Choroid plexus epithelial cell (primary cell): ENCODE measurements at regions not wholly inside any gene's neighbourhood (a gene's known extent, or its start where the extent isn't known, plus 50 kb on each side); places are given as distances from the start of the nearest gene placed in this dataset.
"Not testable (repeated sequence)": the region's sequence is repeated elsewhere in the genome, so short reads cannot be mapped to it uniquely, and the experiment has no call there.

Source experiments
- DNase-seq: peaks from one replicate; pipeline ENCODE4 v3.0.0-alpha.2; 2010; ENCODE audit warnings: low read depth
- H3K4me3 ChIP-seq: 2 replicates; pipeline ENCODE4 v1.5.1; 2011; ENCODE audit warnings: low read depth, mild to moderate bottlenecking, control low read depth, low read length, moderate library complexity
- CTCF ChIP-seq: conservative IDR thresholded peaks from 2 replicates; pipeline ENCODE4 v1.5.1; 2011; ENCODE audit warnings: low read depth, mild to moderate bottlenecking, control low read depth, inconsistent platforms, low read length, moderate library complexity

- TF ChIP-seq CTCF, result no peak
- no peak for DNase-seq
These were observed 152.3 kb upstream of the LRRN1 start for GRCh38 chr3:3646934-3647333.

GRCh38 chr3:3646103-3646844 lies 153.0 kb upstream of the LRRN1 start:
- H3K4me3 ChIP-seq, DNase-seq: not testable (repeated sequence)

More at GRCh38 chr3:3646934-3647333, 152.3 kb upstream of the LRRN1 start:
- H3K4me3 ChIP-seq, result no peak overlapping the region

GRCh38 chr3:3641877-3642455 lies 157.3 kb upstream of the LRRN1 start:
- DNase-seq, result no peak
- H3K4me3 ChIP-seq, result no peak overlapping the region
- no peak for TF ChIP-seq CTCF

- TF ChIP-seq CTCF, result no peak
- H3K4me3 ChIP-seq, result no peak overlapping the region
- DNase-seq, result no peak
These were observed 160.2 kb upstream of the LRRN1 start for GRCh38 chr3:3639078-3639477.

GRCh38 chr3:3636815-3637214 lies 162.4 kb upstream of the LRRN1 start:
- no peak for TF ChIP-seq CTCF
- no peak overlapping the region for H3K4me3 ChIP-seq
- DNase-seq, result no peak

GRCh38 chr3:3635109-3635508 lies 164.1 kb upstream of the LRRN1 start:
- no peak overlapping the region for H3K4me3 ChIP-seq
- no peak for DNase-seq
- TF ChIP-seq CTCF, result no peak

- no peak for DNase-seq
- TF ChIP-seq CTCF, result no peak
- H3K4me3 ChIP-seq, result no peak overlapping the region
These were observed 164.9 kb upstream of the LRRN1 start for GRCh38 chr3:3634326-3634725.
